ENCODE measurements at regions not wholly inside any gene's neighbourhood (a gene's known extent, or its start where the extent isn't known, plus 50 kb on each side); places are given as distances from the start of the nearest gene placed in this dataset.

DNA sequence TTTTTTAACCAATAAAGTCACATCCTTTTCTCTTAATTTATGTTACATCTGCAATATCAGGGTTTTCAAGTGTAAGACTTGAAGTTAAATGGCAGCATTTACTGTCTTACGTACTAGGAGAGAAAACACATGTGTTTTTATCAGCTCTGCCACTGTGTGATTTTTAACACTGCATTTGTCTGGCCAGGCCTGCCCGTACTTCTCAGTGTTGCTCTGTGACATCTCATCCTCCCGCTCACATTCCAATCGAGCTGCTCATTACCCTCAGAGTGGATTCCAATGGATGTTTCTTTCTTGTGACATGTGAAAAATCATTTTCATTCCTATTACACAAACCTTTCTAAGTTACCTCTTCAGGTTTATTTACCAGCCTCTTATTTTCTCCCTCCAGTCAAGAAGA lies 420.3 kb downstream of the FAT4 start:
- TF ChIP-seq, protein P1, sequence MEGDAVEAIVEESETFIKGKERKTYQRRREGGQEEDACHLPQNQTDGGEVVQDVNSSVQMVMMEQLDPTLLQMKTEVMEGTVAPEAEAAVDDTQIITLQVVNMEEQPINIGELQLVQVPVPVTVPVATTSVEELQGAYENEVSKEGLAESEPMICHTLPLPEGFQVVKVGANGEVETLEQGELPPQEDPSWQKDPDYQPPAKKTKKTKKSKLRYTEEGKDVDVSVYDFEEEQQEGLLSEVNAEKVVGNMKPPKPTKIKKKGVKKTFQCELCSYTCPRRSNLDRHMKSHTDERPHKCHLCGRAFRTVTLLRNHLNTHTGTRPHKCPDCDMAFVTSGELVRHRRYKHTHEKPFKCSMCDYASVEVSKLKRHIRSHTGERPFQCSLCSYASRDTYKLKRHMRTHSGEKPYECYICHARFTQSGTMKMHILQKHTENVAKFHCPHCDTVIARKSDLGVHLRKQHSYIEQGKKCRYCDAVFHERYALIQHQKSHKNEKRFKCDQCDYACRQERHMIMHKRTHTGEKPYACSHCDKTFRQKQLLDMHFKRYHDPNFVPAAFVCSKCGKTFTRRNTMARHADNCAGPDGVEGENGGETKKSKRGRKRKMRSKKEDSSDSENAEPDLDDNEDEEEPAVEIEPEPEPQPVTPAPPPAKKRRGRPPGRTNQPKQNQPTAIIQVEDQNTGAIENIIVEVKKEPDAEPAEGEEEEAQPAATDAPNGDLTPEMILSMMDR (conservative IDR thresholded peaks at IDR 0.05 in 1 of 2, IDR thresholded peaks at IDR 0.05 in 1 of 2; ENCODE audit: low read depth in 1 of 2, low read length in 2 of 2): no peak
- TF ChIP-seq EZH2 (IDR thresholded peaks at IDR 0.05; ENCODE audit: low read length, missing control alignments): no peak

Measured in fibroblast of lung (primary cell).